Prostate gland (tissue), 2 donors: ENCODE measurements at regions not wholly inside any gene's neighbourhood (a gene's known extent, or its start where the extent isn't known, plus 50 kb on each side); places are given as distances from the start of the nearest gene placed in this dataset.

Experiments
- POLR2A ChIP-seq: fragments of 450-650 bp; IDR thresholded peaks from one replicate; pipeline ENCODE4 v1.6.1; 2016; ENCODE audit warnings: antibody characterized with exemption, mild to moderate bottlenecking
- TF ChIP-seq, protein P1 (sequence below), 4 experiments: fragments of 200-600 bp in 2 of 4; fragments of 450-650 bp in 2 of 4; sonication (generic) in 2 of 4; IDR thresholded peaks; 1 replicate in 3 of 4; 2 replicates in 1 of 4; pipeline ENCODE4 v1.5.1; 2016 to 2019; ENCODE audit warnings: antibody characterized with exemption in 4 of 4, mild to moderate bottlenecking in 2 of 4, moderate library complexity in 2 of 4

DNA sequence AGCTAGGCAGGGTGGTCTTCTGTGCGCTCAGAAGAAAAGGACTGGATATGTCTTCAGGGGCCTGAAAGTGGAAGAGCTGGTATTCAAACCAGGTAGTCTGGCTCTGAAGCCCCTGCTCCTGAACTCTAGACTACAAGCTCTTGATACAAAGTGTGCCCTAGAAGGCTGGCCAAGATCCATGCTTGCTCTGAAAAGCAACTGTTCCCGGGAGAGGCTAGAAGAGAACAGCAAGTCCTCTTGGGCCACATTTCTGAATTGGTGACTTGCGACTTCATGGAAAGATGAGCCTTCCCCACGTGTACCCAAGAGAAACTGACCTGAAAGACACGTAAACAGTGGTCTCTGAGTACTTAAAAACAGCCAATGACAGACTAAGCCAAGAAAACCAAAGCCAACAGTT lies 123.3 kb upstream of the GRIK3 start:
- TF ChIP-seq, protein P1, sequence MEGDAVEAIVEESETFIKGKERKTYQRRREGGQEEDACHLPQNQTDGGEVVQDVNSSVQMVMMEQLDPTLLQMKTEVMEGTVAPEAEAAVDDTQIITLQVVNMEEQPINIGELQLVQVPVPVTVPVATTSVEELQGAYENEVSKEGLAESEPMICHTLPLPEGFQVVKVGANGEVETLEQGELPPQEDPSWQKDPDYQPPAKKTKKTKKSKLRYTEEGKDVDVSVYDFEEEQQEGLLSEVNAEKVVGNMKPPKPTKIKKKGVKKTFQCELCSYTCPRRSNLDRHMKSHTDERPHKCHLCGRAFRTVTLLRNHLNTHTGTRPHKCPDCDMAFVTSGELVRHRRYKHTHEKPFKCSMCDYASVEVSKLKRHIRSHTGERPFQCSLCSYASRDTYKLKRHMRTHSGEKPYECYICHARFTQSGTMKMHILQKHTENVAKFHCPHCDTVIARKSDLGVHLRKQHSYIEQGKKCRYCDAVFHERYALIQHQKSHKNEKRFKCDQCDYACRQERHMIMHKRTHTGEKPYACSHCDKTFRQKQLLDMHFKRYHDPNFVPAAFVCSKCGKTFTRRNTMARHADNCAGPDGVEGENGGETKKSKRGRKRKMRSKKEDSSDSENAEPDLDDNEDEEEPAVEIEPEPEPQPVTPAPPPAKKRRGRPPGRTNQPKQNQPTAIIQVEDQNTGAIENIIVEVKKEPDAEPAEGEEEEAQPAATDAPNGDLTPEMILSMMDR (IDR thresholded peaks at IDR 0.05): no peak
- no peak for TF ChIP-seq POLR2A
